Epithelial cell of esophagus (primary cell): ENCODE measurements at regions not wholly inside any gene's neighbourhood (a gene's known extent, or its start where the extent isn't known, plus 50 kb on each side); places are given as distances from the start of the nearest gene placed in this dataset.

Experiments
- DNase-seq: peaks from one replicate; pipeline ENCODE4 v3.0.0; 2010; ENCODE audit warnings: low read depth
- H3K4me3 ChIP-seq: 2 replicates; pipeline ENCODE4 v1.5.1; 2011; ENCODE audit warnings: mild to moderate bottlenecking, low read length, control low read depth
- CTCF ChIP-seq: IDR thresholded peaks from 2 replicates; pipeline ENCODE4 v1.5.1; 2011; ENCODE audit warnings: low read depth, mild to moderate bottlenecking, low read length, control low read depth, inconsistent platforms; ENCODE audit not compliant: insufficient read depth; ENCODE audit errors: missing control alignments

DNA sequence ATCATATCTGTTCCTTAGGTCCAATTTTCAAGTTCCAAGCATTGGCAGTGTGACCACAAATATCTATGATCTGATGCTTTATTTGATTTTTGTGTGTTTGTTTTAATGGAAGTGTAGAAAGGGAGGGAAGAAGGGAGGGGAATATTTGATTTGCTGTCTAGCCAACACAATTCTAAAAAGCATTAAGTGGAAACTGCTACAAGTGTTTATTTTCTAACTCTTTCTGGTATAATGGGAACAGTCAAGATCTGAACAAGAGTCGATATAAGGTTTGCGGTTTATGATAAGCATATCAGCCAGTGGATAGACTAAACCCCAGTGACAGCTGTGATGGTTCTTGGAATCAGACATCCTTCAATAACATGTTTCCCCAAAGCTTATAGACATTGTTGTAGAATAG, 267.8 kb upstream of the SNX7 start:
- no peak for DNase-seq
- no peak for TF ChIP-seq CTCF
- no peak overlapping the region for H3K4me3 ChIP-seq

- no peak for DNase-seq
- H3K4me3 ChIP-seq, result no peak overlapping the region
- TF ChIP-seq CTCF, result no peak
These were observed 270.3 kb upstream of the SNX7 start for GRCh38 chr1:98391175-98391574.

DNA sequence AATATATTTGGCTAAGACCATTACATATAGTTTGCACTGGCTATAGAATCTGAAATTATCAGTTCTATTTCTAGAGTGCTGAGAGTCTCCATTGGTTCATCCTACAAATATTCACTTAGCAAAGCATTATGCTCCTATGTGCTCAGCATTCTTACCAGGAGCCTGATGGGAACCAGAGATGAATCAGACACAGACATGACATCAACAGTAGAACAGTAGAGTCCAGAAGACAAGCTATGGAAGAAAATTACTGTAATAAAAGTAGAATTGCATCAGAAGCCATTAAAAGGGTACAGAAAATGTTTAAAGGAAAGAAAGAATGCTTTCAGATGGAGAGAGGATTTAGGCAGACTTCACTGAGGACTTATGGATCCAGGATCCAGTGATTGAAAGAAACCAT, 271.7 kb upstream of the SNX7 start:
- DNase-seq, result peak; percentile 66
- no peak for TF ChIP-seq CTCF
- H3K4me3 ChIP-seq, result no peak overlapping the region

DNA sequence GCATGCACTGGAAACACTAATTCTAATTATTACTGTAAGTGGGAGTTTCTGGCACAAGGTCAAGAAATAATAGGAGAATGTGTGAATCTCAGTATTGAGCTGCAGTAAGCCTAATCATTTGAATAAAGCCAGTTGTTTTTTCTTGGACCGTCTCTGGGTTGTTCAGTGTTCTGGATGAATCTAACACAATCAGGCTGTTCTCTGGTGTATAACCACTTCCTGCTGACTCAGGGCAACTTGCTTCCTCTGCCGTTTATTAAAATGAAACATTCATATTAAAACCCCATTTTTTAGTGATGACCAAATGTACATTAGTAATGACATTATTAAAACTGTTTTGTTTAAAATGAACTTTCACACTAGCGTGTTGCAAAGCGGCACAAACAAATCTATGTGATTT, 273.1 kb upstream of the SNX7 start:
- H3K4me3 ChIP-seq, result no peak overlapping the region
- TF ChIP-seq CTCF, result no peak
- DNase-seq, result peak; percentile 40

DNA sequence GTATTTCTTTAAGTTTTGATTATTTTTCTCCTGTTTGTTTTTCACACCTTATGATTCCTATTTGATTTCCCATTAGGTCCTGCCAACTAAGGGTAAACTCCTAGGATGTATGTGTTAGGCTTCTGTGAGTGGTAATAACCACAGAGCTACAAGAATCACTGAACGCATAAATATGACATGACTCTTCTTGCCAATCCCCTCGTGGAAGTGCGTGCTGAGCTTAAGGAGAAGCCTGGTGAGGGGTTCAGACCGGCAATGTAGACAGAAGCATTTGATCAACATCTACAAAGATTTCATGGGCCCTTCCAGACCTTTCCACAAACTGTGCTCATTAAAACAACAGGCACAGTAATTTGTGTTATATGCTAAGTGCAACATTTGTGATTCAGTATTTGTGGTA, 273.8 kb upstream of the SNX7 start:
- DNase-seq, result no peak
- no peak for TF ChIP-seq CTCF
- no peak overlapping the region for H3K4me3 ChIP-seq

DNA sequence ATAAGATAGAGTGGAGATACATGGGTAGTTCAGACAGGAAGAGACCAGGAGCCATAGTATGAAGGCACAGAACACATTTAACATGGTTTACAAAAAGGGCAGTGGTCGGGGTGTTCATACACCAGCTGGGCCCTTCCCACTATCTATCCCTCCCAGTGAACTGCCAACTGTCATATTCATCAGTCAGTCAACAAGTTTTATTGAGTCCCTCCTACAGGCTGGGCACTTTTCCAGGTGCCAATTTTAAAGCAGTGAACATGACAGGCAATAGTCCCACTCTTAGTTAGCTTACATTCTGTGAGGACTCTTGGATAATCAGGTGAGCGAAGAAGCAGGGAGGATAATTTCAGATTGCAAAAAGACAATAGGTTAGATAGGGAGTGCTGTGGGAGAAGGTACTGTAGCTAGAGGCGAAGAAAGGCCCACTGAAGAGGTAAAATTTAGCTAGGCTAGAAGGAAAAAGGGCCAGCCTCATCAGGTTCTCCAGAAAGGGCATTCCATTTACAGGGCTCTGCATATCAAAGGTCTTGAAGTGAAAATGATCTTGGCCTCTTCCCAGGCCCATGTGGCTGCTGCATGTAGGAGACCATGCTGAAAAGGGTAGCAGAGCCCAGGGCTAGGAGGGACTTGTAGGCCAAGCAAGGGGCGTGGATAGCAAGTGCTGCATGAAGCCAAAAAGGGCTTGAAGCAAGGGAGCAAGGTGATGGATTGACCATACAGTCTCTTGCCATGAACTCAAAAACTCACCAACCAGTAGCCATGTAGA, 274.7 kb upstream of the SNX7 start:
- no peak overlapping the region for H3K4me3 ChIP-seq

More for the DNA sequence above, 274.7 kb upstream of the SNX7 start:
- no peak for TF ChIP-seq CTCF
- no peak for DNase-seq
